ENCODE measurements at regions not wholly inside any gene's neighbourhood (a gene's known extent, or its start where the extent isn't known, plus 50 kb on each side); places are given as distances from the start of the nearest gene placed in this dataset.

GRCh38 chrX:82658492-82658891 is 849.6 kb upstream of the POU3F4 start:
- H3K4me3 ChIP-seq (replicated peaks in 1 of 4; ENCODE audit: control extremely low read depth in 1 of 4, insufficient read depth in 1 of 4, low read depth in 3 of 4, low read length in 4 of 4) = no peak overlapping the region

GRCh38 chrX:82666355-82666754 is 841.7 kb upstream of the POU3F4 start:
- no peak overlapping the region for H3K4me3 ChIP-seq (replicated peaks in 1 of 4; ENCODE audit: control extremely low read depth in 1 of 4, insufficient read depth in 1 of 4, low read depth in 3 of 4, low read length in 4 of 4)
- TF ChIP-seq CTCF (conservative IDR thresholded peaks at IDR 0.05 in 1 of 2, IDR thresholded peaks at IDR 0.05 in 1 of 2; ENCODE audit: low read depth in 1 of 2, low read length in 2 of 2) = no peak

More at GRCh38 chrX:82658492-82658891, 849.6 kb upstream of the POU3F4 start:
- Histone ChIP-seq H2AFZ (ENCODE audit: low read length) (no peak overlapping the region), H3K36me3 (ENCODE audit: control insufficient read depth, insufficient read depth, low read length) (no peaks in the 10 kb centered on the region), H3K4me2 (ENCODE audit: extremely low read depth, insufficient read depth, low read length) (no peak overlapping the region), H3K79me2 (ENCODE audit: control insufficient read depth, insufficient read depth, low read length) (no peaks in the 10 kb centered on the region), H3K9ac (ENCODE audit: insufficient read depth, low read length) (no peak overlapping the region), H3K27me3 (ENCODE audit: control insufficient read depth, insufficient read depth, low read length) (no peaks in the 10 kb centered on the region), H3K4me1 (ENCODE audit: control insufficient read depth, extremely low read depth, insufficient read depth, low read length) (no peaks in the 10 kb centered on the region), H4K20me1 (ENCODE audit: control insufficient read depth, extremely low read depth, insufficient read depth, low read length) (no peaks in the 10 kb centered on the region), H3K27ac (ENCODE audit: insufficient read depth, low read length) (no peak overlapping the region), H3K9me3 (ENCODE audit: control insufficient read depth, insufficient read depth, low read depth, low read length) (no peaks in the 10 kb centered on the region)
- DNase-seq (ENCODE audit: low read depth in 2 of 2) = no peak
- TF ChIP-seq CTCF (conservative IDR thresholded peaks at IDR 0.05 in 1 of 2, IDR thresholded peaks at IDR 0.05 in 1 of 2; ENCODE audit: low read depth in 1 of 2, low read length in 2 of 2) (no peak), EZH2 (IDR thresholded peaks at IDR 0.05; ENCODE audit: low read length, missing control alignments) (no peak)

GRCh38 chrX:82675104-82675503 is 833.0 kb upstream of the POU3F4 start:
- Histone ChIP-seq H3K4me2 (ENCODE audit: extremely low read depth, insufficient read depth, low read length) (no peak overlapping the region), H2AFZ (ENCODE audit: low read length) (no peak overlapping the region), H3K9ac (ENCODE audit: insufficient read depth, low read length) (no peak overlapping the region), H3K4me1 (ENCODE audit: control insufficient read depth, extremely low read depth, insufficient read depth, low read length) (no peaks in the 10 kb centered on the region), H3K4me3 (replicated peaks in 1 of 4; ENCODE audit: control extremely low read depth in 1 of 4, insufficient read depth in 1 of 4, low read depth in 3 of 4, low read length in 4 of 4) (no peak overlapping the region), H3K27me3 (ENCODE audit: control insufficient read depth, insufficient read depth, low read length) (no peaks in the 10 kb centered on the region), H3K36me3 (ENCODE audit: control insufficient read depth, insufficient read depth, low read length) (no peaks in the 10 kb centered on the region), H4K20me1 (ENCODE audit: control insufficient read depth, extremely low read depth, insufficient read depth, low read length) (no peaks in the 10 kb centered on the region), H3K79me2 (ENCODE audit: control insufficient read depth, insufficient read depth, low read length) (no peaks in the 10 kb centered on the region), H3K9me3 (ENCODE audit: control insufficient read depth, insufficient read depth, low read depth, low read length) (no peaks in the 10 kb centered on the region), H3K27ac (ENCODE audit: insufficient read depth, low read length) (no peak overlapping the region)
- no peak for DNase-seq (ENCODE audit: low read depth in 2 of 2)
- TF ChIP-seq CTCF (conservative IDR thresholded peaks at IDR 0.05 in 1 of 2, IDR thresholded peaks at IDR 0.05 in 1 of 2; ENCODE audit: low read depth in 1 of 2, low read length in 2 of 2) (no peak), EZH2 (IDR thresholded peaks at IDR 0.05; ENCODE audit: low read length, missing control alignments) (no peak)

More at GRCh38 chrX:82666355-82666754, 841.7 kb upstream of the POU3F4 start:
- Histone ChIP-seq H3K27me3 (ENCODE audit: control insufficient read depth, insufficient read depth, low read length) (no peaks in the 10 kb centered on the region), H3K9ac (ENCODE audit: insufficient read depth, low read length) (no peak overlapping the region), H3K27ac (ENCODE audit: insufficient read depth, low read length) (no peak overlapping the region), H3K9me3 (ENCODE audit: control insufficient read depth, insufficient read depth, low read depth, low read length) (no peaks in the 10 kb centered on the region), H3K79me2 (ENCODE audit: control insufficient read depth, insufficient read depth, low read length) (no peaks in the 10 kb centered on the region), H3K36me3 (ENCODE audit: control insufficient read depth, insufficient read depth, low read length) (no peaks in the 10 kb centered on the region), H3K4me1 (ENCODE audit: control insufficient read depth, extremely low read depth, insufficient read depth, low read length) (no peaks in the 10 kb centered on the region), H2AFZ (ENCODE audit: low read length) (no peak overlapping the region), H3K4me2 (ENCODE audit: extremely low read depth, insufficient read depth, low read length) (no peak overlapping the region), H4K20me1 (ENCODE audit: control insufficient read depth, extremely low read depth, insufficient read depth, low read length) (no peaks in the 10 kb centered on the region)
- peak in 1 of 2 donors; percentile 0 for DNase-seq (ENCODE audit: low read depth in 2 of 2)

Data from fibroblast of lung (primary cell).